Brain pericyte (primary cell): ENCODE measurements at regions not wholly inside any gene's neighbourhood (a gene's known extent, or its start where the extent isn't known, plus 50 kb on each side); places are given as distances from the start of the nearest gene placed in this dataset.

ENCODE experiments used
- DNase-seq: peaks from one replicate; pipeline ENCODE4 v3.0.0-alpha.2; 2012; ENCODE audit warnings: low read depth, low spot score

DNA sequence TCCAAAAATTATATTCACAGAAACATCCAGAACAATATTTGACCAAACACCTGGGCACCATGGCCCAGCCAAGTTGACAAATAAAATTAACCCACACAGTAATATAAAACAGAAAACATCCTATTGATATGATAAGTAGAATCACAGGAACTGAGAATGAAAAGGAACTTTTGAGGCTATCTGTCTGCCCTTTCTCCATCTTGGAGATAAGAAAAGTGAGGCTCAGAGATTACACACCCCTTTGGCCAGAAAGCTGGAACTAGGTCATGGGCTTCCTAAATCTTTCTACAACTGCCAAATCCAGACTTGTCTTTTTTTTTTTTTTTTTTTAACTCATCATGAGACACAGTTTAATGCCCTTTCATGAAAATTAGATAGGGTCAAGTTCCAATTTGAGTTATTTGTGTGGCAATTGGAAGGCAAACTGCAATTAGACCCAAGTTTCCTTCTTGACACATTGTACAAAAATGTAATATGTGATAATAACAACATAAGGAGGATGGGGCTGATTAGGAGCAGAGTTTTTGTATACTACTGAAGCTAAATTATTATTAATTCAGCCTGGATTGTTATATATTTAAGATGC lies 137.2 kb downstream of the RPL22L1 start:
- no peak for DNase-seq

DNA sequence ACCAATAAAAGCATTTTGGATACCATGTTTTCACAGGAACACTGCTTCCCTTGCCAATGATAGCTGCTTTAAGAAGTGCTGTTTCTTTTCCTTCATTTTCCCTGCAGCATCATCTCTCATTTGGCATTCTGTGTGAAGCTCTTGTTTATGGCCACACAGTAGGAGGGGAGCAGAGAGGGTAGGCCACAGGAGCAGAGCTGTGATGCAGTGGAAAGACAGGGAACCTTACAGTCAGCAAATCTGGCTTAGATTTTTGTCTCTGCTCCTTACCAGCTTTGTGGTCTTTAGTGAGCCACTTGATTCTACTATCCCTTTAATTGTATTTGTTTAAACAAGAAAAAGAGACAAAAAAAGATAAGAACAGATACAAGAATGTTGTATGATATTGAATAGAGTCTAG lies 138.7 kb downstream of the RPL22L1 start:
- no peak for DNase-seq

DNA sequence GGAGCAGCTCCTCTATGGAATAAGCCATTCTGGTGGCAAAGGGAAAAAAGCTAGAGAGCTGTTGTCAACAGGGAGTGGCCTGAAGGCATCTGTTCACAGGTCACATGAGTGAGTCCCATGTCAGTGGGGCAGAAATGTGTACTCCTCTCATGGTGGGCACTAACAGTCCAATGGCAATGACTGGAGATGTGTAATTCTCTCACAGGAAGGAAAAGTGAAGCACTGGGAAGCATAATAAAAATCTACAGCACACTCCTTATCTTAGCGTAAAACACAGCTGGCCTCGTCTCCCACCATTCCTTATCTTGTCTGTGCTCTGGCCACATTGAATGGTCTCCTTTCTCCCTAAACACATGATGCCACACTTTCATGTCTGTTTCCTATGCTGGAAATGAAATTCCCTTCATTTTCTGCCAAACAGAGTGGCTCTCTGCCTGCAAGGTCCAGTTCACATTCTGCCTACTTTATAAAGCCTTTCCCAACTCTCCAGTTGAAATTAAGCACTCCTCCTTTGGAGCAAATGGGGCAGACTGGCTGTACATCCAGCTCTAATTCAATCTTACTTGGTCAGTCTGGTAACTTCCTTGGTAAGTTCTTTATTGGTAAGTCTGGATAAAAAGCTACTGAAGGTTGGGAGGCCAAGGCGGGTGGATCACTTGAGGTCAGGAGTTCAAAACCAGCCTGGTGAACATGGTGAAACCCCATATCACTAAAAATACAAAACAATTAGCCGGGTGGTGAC lies 139.8 kb downstream of the RPL22L1 start:
- no peak for DNase-seq

DNA sequence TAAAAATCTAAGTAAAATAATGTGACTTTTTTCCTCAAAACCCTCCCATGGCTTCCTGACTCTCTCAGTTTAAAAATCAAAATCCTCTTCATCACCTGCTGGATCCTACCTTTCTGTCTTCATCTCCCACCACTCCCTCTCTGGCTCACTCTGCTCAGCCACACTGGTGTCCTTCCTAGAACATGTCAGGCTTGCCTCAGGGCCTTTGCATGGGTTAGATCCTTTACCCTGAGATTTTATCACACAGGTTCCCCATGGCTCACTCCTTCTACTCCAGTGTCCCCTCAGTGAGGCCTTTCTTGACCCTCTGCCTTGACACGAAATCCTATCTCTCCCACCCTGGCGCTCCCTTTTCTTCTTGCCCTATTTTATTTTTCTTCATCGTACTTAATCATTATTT lies 141.8 kb downstream of the RPL22L1 start:
- no peak for DNase-seq

DNA sequence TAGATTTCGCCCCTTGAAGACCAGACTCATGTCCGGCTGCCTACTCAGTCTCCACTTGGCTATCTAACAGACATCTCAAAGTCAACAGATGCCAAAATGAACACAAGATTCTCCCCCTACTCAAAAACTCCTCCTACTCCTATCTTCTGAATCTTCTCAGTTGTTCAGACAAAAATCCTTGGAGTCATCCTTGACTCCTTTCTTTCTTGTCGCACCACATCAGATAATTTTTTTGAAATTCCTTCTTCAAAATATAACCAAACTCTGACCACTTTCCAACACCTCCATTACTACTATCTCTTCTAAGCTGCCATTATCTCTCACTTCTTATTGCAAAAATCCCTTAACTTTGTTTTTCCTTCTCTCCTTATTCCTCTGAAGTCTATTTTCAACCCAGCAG lies 141.9 kb upstream of the SLC7A14 start:
- no peak for DNase-seq

DNA sequence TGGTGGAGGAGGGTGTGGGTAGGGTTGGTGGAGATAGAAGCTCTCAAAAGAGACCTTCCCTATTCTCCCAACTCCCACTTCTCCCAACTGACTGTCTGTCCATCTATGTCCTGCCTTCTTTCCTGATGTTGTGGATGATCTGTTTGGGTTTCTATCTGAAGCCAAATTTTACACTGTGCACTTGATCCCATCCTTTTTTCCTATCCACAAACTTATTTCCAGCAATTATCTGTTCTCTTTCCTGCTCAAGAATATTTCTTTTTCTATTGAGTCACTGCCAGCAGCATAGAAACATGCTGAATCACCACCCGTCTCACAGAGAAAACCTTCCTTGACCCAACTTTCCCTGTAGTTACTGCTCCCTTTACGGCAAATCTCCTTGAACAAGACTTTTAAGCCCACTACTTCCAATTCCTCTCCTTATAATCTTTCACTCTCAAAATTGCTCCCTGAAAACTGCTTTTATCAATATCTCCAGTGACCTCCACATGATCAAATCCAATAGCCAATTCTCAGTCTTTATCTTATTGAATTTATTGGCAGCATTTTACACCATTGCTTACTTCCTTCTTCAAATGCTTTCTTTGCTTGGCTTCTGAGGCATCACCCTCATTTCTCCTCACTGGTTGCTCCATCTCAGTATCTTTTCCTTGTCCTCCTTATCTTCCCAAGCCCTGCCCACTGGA lies 141.2 kb upstream of the SLC7A14 start:
- no peak for DNase-seq

DNA sequence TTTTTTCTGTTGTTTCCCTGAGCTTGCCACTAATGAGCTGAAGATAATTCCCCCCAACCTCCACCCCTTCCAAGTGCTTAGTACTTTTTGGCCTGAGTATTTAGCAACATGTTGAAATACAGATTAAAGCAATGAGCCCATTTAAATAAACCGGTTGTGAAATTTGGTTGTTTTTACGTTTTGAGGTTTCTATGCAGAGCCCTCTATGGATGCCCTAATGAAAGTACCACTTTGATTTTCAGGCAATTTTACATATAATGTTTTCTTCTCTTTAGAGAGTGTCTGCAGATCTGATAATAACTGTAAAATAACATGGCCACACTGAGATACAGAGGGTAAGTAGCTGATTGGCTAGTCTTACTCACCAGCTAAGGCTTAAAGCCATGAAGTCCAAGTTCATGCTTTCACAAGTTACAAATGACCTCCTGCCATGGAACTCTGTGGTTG lies 139.4 kb upstream of the SLC7A14 start:
- DNase-seq: no peak

DNA sequence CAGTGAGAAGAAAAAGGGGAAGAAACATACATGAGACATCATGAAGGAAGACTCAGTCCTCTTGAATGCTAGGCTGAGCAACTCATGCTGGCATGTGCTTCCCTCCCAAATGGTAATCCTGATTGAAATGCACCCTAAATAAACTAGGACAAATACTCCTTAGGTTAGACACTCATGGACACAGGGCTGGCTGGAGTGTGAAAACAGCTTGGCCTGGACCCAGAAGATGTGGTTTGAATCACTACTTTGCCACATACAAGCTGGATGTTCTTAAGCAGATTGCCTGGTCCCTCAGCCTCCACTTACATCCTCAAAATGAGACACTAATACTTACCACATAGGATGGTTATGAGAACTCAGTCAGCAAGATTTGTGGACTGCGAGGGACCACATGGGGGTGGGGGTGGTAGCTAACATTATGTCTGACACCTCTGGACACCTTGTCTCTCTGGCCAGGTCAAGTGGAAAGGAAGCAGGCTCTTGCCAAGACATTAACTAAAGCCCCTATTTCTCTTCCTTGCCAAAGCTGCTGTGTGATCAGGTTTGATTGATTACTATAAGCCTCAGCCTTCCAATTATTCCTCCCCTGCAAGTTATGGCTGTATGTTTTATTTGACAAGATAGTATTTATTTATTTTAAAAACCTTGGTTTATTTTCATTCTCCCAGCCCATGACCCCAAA lies 138.9 kb upstream of the SLC7A14 start:
- no peak for DNase-seq

DNA sequence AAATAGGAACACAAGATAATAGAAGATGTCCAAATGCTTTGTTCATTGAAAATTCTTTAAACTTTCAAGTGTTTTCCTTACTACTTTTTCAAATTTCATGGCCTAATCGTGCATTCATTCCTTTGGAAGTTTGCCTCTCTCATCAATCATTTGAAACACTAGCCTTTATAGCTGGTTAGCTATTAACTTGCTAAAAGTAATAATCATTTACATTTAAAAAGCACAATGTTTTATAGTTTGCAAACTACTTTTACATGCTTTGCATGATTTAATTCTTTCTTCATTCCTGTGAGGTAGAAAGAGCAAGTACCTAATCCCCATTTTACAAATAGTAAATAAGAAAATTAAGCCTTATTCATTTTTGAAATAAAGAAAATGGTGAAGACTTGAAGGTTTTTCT lies 137.4 kb upstream of the SLC7A14 start:
- DNase-seq: no peak

DNA sequence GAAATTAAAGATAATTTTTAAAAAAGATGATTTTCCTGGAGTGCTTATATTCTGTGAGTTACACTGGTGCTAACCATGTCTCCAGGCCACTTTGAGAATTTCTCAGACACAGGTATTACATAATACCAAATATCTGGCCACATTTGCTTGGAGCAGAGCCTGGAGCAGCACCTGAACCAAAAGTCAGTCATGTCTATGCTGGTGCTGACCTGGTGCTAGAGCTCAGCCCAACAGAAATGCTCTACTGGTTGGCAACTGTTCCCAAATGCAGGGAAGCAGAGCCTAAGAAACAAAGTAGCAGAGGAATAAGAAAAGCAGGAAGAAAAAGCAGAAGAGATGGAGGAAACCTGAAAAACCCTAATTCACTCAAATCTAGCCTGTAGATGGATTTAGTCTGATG lies 135.7 kb upstream of the SLC7A14 start:
- DNase-seq: no peak

DNA sequence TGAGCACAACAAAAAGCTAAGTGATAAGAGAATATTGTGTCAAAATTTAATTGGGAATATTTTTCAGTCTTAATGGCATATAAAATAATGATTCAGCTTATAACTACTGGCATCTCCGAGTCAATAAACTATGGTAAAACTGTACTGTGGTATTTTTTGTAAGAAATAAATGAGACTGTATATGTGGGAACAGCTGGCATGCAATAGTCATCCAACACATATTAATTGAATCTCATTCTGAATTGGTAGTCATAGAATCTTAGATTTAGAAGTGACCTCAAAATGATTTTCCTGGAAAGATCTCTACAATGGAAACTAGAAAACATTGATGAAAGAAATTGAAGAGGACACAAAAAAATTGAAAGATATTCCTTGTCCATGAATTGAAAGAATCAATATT lies 133.4 kb upstream of the SLC7A14 start:
- no peak for DNase-seq

DNA sequence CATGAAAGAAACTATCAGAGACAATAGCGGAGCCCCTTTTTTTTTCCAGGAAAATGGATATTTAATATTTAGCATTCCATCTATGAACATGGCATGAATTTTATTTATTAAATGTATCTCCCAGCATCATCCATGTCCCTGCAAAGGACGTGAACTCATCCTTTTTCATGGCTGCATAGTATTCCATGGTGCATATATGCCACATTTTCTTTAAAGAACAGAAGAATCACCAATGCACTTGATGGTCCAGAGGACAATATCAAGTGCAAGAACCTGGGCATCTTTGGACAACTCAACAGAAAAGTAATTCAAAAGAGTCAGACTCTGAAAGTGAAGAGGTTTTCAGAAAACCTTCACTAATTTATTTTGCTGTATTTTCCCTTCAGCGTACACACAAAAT lies 133.0 kb upstream of the SLC7A14 start:
- no peak for DNase-seq

DNA sequence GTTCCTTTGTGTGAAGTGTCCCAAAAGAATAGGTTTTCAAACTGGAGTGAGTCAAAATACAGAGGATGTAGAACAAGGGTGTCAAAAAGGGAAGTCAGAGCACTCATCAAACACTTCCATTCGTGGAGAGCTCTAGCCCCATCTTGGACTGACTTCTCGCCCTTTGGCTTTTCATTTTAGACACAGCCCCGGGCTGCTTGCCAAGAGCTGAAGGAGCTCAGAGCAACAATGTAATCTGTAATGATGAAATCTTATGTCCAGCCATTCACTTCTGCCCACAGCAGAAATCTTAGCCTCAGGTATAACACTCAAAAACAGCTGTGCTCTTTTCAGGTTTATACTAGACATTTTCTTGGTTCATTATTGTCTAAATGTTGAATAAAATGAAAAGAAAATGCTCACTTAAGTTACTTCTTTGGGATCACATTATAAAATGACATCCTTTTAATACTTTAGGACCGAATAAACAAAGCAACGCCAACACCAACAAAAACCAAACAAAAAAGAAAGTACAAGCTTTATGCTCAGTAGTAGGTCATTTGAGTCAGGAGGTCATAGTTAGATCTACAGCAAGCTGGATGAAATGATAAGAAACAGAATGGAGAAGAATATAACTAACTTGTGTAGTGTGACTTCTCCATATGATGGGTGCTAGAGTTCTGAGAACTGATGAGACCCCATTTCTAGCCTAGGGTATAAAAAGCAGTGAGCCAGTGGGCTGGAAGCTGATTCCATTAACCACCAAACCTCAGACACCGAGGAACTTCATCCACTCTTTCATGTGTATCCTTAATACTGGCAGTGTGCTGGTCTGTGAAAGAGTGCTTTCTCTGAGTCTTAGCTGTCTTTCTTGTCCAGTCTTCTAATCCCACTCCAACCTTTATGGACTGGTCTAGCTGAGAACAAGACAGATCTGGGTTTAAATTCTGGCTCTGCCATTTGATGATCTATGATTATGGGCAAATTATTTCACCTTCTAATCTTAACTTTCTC lies 131.8 kb upstream of the SLC7A14 start:
- DNase-seq: no peak

DNA sequence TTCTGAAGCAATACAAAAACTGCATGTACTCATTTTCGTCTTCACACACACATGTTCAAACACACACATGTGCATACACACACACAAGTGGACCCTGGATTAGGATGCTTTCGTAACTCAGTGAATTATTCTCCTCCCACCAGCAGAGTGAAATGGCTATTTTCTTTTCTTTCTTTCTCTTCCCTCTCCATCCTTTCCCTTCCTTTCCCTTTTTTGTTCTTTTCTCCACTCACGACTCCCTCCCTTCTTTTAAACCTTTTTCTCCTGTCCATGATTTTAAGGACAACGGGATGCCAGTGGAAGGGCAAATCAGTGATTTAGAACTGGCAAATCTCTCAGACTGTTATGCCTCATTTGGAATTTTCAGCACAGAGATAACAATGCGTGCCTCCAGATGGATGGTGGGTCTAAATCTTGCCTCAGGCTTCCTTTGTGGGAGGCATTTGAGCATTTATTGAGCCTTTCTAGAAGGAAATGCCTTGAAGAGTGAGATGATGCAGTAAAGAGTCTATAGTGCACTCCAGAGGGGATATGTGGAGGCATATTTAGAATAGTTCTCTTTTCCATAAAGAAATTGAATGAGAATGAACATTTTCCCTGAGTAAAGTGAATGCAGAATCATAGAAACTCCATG lies 130.4 kb upstream of the SLC7A14 start:
- no peak for DNase-seq

DNA sequence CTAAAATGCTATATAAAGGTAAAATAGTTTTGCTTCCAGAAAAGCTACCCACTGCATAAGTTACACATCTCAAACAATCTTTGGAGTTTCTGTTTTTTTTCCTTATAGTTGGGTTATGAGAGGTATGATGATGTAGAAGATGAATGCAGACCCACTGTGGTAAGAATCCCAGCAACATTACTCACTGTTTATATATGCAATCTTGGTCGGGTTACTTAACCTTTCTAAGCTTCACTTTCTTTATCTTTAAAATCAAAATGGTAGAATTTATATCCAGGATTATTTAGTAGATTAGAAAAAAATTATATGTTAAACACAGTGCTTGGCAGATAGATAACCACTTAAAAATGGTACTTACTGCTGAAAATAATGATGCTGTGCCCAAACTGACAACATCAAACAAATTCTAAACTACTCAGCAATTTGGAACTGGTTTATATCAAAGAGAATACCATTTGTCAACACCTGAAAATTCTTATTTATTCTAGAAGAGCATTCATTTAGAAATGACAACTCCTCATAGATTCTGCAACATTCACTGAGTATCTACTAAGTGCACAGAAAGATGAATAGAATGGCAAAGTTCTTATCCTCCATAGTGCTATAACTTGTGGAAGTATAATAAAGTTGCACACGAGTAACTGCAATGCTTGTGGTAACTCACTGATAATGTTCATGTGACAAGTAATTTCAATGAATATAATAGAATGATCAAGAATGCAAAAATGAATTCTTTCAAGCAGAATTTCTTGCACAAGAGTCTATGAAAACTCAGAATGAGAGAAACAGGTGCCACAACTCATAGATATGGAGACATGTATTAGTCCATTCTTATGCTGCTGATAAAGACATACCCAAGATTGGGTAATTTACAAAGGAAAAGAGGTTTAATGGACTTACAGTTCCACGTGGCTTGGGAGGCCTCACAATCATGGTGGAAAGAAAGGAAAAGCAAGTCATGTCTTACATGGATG lies 129.0 kb upstream of the SLC7A14 start:
- DNase-seq: no peak

DNA sequence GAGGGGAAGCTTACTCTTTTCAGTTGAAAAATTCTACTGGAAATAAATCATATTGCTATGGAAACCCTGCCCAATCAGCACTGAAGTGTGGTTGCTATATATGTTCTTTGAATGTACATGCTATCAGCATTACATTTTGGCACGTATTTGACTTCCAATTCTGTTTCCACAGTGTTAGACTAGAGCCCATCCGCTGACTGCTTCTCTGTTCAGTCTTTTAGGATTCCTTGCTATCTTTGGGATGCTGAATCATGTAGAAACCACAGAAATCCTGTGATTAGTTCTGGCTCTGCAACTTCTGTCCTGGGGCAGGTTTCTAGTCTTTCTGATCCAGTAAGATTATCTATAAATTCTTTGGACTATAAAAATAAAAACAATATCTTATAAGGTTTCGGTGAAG lies 128.2 kb upstream of the SLC7A14 start:
- no peak for DNase-seq

DNA sequence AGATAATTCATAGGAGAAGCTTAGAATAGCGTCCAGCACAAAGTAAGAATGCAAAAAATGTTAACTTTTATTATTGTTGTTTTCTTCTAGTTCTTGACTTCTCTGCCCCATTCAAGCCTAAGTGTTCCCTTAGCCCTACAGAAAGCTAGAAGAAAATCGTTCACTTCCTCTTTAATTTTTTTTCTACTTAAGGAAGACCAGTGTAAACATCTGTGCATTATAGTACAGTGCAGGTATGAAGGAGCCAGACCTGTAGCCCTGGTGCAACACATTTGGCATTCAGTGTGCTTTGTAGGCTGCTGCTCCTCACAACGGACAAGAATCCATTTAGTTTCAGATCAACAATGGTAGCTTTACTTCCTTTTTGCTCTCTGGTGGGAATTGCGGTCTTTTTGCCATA lies 127.8 kb upstream of the SLC7A14 start:
- DNase-seq: no peak

DNA sequence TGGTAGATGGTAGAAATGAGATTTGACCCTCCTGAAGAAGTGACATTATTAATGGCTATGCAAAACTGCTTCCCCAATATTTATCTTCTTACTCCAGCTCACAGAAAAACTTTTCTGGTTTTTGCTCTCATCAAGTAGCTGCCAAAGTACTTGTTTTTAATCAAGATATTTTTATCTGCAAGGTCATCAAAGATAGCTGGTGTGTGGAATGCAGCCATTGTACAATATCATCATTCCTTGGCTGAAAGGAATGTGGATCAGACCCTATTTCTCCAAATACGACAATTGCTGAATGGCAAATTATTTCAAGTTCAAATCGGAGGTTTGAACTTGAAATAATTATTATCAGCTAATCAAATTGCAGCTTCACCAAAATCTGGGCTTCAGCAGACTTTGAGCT lies 126.9 kb upstream of the SLC7A14 start:
- DNase-seq: no peak

DNA sequence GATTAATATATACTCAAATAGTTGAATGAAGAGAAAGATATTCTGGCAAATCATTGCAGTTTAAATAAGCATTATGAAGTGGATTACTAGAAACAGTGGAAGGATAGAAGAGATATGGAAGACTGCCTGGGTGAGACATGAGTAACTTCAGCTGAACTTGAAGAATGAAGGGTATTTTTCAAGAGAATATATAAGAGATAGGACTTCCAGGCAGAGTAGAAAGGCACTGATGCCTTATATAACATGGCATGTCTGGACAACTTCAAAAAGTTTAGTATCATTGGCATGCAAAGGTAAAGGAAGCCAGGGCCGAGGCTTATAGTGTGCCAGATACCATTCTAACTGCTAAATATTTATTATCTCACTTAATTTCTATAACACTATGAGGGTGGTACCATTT lies 126.5 kb upstream of the SLC7A14 start:
- DNase-seq: no peak

DNA sequence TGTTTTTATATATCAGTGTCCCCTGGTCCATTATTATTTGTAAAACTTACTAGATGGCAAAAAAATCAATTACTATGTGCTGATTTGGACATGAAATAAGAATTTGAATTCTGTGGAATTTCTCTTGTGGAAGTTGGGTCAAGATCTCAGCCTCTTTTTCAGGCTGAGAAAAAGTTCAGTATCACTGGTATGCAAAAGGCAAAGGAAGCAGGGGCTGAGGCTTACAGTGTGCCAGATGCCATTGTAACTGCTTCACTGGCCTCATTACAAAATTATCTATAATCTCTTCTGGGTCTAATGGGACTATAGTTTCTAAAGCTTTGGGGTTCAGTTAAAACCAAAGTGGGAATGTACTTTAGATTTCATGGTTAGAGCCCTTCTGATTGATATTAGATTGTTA lies 125.9 kb upstream of the SLC7A14 start:
- DNase-seq: no peak
